ENCODE measurements at regions not wholly inside any gene's neighbourhood (a gene's known extent, or its start where the extent isn't known, plus 50 kb on each side); places are given as distances from the start of the nearest gene placed in this dataset.

GRCh38 chr6:63066055-63066704, 145.1 kb upstream of the FKBP1C start:
- ChIA-PET CTCF (interaction anchor here (0.6 kb wide), 1 partner anchor 442 kb away, joined by 4 read pairs; no protein-coding TSS in a partner anchor), POLR2A (ENCODE audit: unreplicated experiment) (no interaction called here)
- no peak overlapping the region for H2BK120ac ChIP-seq (ENCODE audit: low read depth, low read length)
- intact Hi-C loops (cut with micrococcal nuclease) = no loop called here
- H3K27me3 ChIP-seq (ENCODE audit: control insufficient read depth, insufficient read depth, low read length) = no peaks in the 10 kb centered on the region
- H2AFZ ChIP-seq (replicated peaks; ENCODE audit: low read length, poor library complexity) = no peak overlapping the region
- no peak overlapping the region for H3K18ac ChIP-seq (ENCODE audit: low read depth, low read length)
- no peak overlapping the region for H3K27ac ChIP-seq (ENCODE audit: insufficient read depth, low read length)
- ATAC-seq (ENCODE audit: low read depth) = no peak
- H3K23ac ChIP-seq (ENCODE audit: low read depth, low read length) = no peak overlapping the region
- H3K9me3 ChIP-seq (ENCODE audit: control insufficient read depth, insufficient read depth, low read length) = peaks cover 5% of the 10 kb centered on the region; the same call in 1 of the 2 replicates
- H3K4me2 ChIP-seq (ENCODE audit: low read depth, low read length) = no peak overlapping the region
- no peak overlapping the region for H2AK9ac ChIP-seq (replicated peaks; ENCODE audit: low read depth, low read length, poor library complexity)
- no peaks in the 10 kb centered on the region for H3K9me1 ChIP-seq (ENCODE audit: insufficient read depth, low read length)
- no peaks in the 10 kb centered on the region for H4K20me1 ChIP-seq (ENCODE audit: insufficient read depth, low read length)
- no peak for DNase-seq
- dilution Hi-C loops (cut with HindIII; ENCODE audit: low sequenced_read_pairs, unreplicated experiment) = no loop called here
- no peak overlapping the region for H3K4ac ChIP-seq (ENCODE audit: low read depth, low read length)
- H4K91ac ChIP-seq (ENCODE audit: insufficient read depth, low read depth, low read length) = no peak overlapping the region
- in situ Hi-C loops (cut with MboI; ENCODE audit: low sequenced_read_pairs) = no loop called here
- H3K4me3 ChIP-seq (ENCODE audit: insufficient read depth, low read depth, low read length) = no peak overlapping the region
- H2BK5ac ChIP-seq (ENCODE audit: low read depth, low read length, poor library complexity, severe bottlenecking) = no peak overlapping the region
- H4K5ac ChIP-seq (ENCODE audit: low read depth, low read length) = no peak overlapping the region
- H2BK20ac ChIP-seq (ENCODE audit: low read depth, low read length) = no peak overlapping the region
- BruUV-seq (replicated peaks) = no TSS peak
- no peak overlapping the region for H4K8ac ChIP-seq (ENCODE audit: low read depth in 2 of 2, low read length in 2 of 2)
- H2BK15ac ChIP-seq (ENCODE audit: low read depth, low read length) = no peak overlapping the region
- no peak for TF ChIP-seq POLR2A (IDR thresholded peaks at IDR 0.05; ENCODE audit: low read depth, low read length)
- TF ChIP-seq RCOR1 (IDR thresholded peaks at IDR 0.05; ENCODE audit: insufficient replicate concordance, low read length) = no peak
- no peak for TF ChIP-seq SMC3 (IDR thresholded peaks at IDR 0.05; ENCODE audit: low read depth, low read length)
- no peak for TF ChIP-seq MXI1 (IDR thresholded peaks at IDR 0.05; ENCODE audit: borderline replicate concordance, low read depth, low read length)
- TF ChIP-seq, protein P1, sequence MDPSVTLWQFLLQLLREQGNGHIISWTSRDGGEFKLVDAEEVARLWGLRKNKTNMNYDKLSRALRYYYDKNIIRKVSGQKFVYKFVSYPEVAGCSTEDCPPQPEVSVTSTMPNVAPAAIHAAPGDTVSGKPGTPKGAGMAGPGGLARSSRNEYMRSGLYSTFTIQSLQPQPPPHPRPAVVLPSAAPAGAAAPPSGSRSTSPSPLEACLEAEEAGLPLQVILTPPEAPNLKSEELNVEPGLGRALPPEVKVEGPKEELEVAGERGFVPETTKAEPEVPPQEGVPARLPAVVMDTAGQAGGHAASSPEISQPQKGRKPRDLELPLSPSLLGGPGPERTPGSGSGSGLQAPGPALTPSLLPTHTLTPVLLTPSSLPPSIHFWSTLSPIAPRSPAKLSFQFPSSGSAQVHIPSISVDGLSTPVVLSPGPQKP (IDR thresholded peaks at IDR 0.05; ENCODE audit: borderline replicate concordance, low read depth, low read length) = no peak
- H3K36me3 ChIP-seq (ENCODE audit: control insufficient read depth, insufficient read depth, low read length) = no peaks in the 10 kb centered on the region
- H3K14ac ChIP-seq (replicated peaks; ENCODE audit: low read depth, low read length) = no peak overlapping the region
- H3K9ac ChIP-seq (ENCODE audit: low read depth, low read length) = no peak overlapping the region
- H2AK5ac ChIP-seq (ENCODE audit: low read depth, low read length) = no peak overlapping the region
- WGBS, 2 experiments (ENCODE audit: extremely low coverage in 2 of 2, insufficient read length in 1 of 2) = 100% methylated on average over 1 of the region's 3 CpGs; no CpG with 5 or more reads in 1 of the 2 experiments
- H3K4me1 ChIP-seq (ENCODE audit: control insufficient read depth, insufficient read depth, low read length) = no peaks in the 10 kb centered on the region
- H3K79me1 ChIP-seq (ENCODE audit: low read depth in 1 of 2, low read length in 2 of 2) = no peaks in the 10 kb centered on the region
- no peak overlapping the region for H3K56ac ChIP-seq (ENCODE audit: extremely low read depth, insufficient read depth, low read length)

All from IMR-90 (cell line).